ENCODE measurements at regions not wholly inside any gene's neighbourhood (a gene's known extent, or its start where the extent isn't known, plus 50 kb on each side); places are given as distances from the start of the nearest gene placed in this dataset.

DNA sequence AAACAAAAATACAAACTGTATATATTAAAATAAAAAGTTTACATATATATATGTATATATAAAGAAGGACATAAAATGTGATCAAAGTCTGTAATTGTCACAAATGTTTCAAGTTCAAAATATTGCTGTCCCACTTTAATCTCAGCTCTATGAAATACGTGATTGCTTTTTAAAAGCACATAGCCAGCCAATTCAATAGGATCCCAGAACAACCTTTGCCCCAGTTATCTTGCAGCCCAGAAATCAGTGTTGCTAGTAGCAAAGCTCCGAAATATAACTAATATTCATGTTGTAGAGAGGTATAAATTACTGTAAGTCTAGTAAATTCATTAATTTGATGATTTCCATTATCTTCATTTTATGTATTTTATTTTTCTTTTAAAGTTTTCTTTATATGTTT, 114.6 kb downstream of the ELOVL4 start:
- Histone ChIP-seq H3K9me1 (ENCODE audit: insufficient read depth, low read length) (no peaks in the 10 kb centered on the region), H3K9me3 (ENCODE audit: control insufficient read depth, insufficient read depth, low read length) (no peaks in the 10 kb centered on the region)
- CTCF ChIA-PET = interaction anchor here (1.0 to 2.0 kb wide), 2 partner anchors 36 to 37 kb away, joined by 5 to 6 read pairs; no protein-coding TSS in a partner anchor

More for the DNA sequence above, 114.6 kb downstream of the ELOVL4 start:
- Histone ChIP-seq H3K23ac (ENCODE audit: low read depth, low read length) (no peak overlapping the region), H4K20me1 (ENCODE audit: insufficient read depth, low read length) (no peaks in the 10 kb centered on the region), H2BK15ac (ENCODE audit: low read depth, low read length) (no peak overlapping the region), H2BK5ac (ENCODE audit: low read depth, low read length, poor library complexity, severe bottlenecking) (no peak overlapping the region), H3K9ac (ENCODE audit: low read depth, low read length) (no peak overlapping the region), H3K27me3 (ENCODE audit: control insufficient read depth, insufficient read depth, low read length) (no peaks in the 10 kb centered on the region), H2AK9ac (replicated peaks; ENCODE audit: low read depth, low read length, poor library complexity) (no peak overlapping the region), H3K4ac (ENCODE audit: low read depth, low read length) (no peak overlapping the region), H2AFZ (replicated peaks; ENCODE audit: low read length, poor library complexity) (no peak overlapping the region), H3K79me1 (ENCODE audit: low read depth in 1 of 2, low read length in 2 of 2) (no peaks in the 10 kb centered on the region), H3K18ac (ENCODE audit: low read depth, low read length) (no peak overlapping the region), H3K4me2 (ENCODE audit: low read depth, low read length) (no peak overlapping the region), H3K4me3 (ENCODE audit: insufficient read depth, low read depth, low read length) (no peak overlapping the region), H3K36me3 (ENCODE audit: control insufficient read depth, insufficient read depth, low read length) (no peaks in the 10 kb centered on the region), H2BK120ac (ENCODE audit: low read depth, low read length) (no peak overlapping the region), H2BK20ac (ENCODE audit: low read depth, low read length) (no peak overlapping the region), H3K14ac (replicated peaks; ENCODE audit: low read depth, low read length) (no peak overlapping the region), H2AK5ac (ENCODE audit: low read depth, low read length) (no peak overlapping the region), H3K4me1 (ENCODE audit: control insufficient read depth, insufficient read depth, low read length) (no peaks in the 10 kb centered on the region), H4K5ac (ENCODE audit: low read depth, low read length) (no peak overlapping the region), H3K56ac (ENCODE audit: extremely low read depth, insufficient read depth, low read length) (no peak overlapping the region), H3K27ac (ENCODE audit: insufficient read depth, low read length) (no peak overlapping the region), H4K91ac (ENCODE audit: insufficient read depth, low read depth, low read length) (no peak overlapping the region), H4K8ac (ENCODE audit: low read depth in 2 of 2, low read length in 2 of 2) (no peak overlapping the region)
- dilution Hi-C loops (cut with HindIII; ENCODE audit: low sequenced_read_pairs, unreplicated experiment) (no loop called here), in situ Hi-C loops (cut with MboI; ENCODE audit: low sequenced_read_pairs) (no loop called here), intact Hi-C loops (cut with micrococcal nuclease) (no loop called here)
- TF ChIP-seq MAFK (IDR thresholded peaks at IDR 0.05; ENCODE audit: low read depth, low read length) (no peak), RCOR1 (IDR thresholded peaks at IDR 0.05; ENCODE audit: insufficient replicate concordance, low read length) (no peak), MAZ (IDR thresholded peaks at IDR 0.05; ENCODE audit: borderline replicate concordance, low read depth, low read length) (no peak), NFE2L2 (IDR thresholded peaks at IDR 0.05; ENCODE audit: low read depth, low read length) (no peak), FOS (IDR thresholded peaks at IDR 0.05; ENCODE audit: low read depth, low read length) (no peak), SMC3 (IDR thresholded peaks at IDR 0.05; ENCODE audit: low read depth, low read length) (no peak), CTCF (conservative IDR thresholded peaks at IDR 0.05; ENCODE audit: low read depth, low read length) (no peak), RAD21 (IDR thresholded peaks at IDR 0.05; ENCODE audit: low read length) (no peak), ELK1 (IDR thresholded peaks at IDR 0.05; ENCODE audit: borderline replicate concordance, low read depth, low read length) (no peak), MXI1 (IDR thresholded peaks at IDR 0.05; ENCODE audit: borderline replicate concordance, low read depth, low read length) (no peak), CEBPB (IDR thresholded peaks at IDR 0.05; ENCODE audit: low read depth, low read length) (no peak), BHLHE40 (IDR thresholded peaks at IDR 0.05; ENCODE audit: low read depth, low read length) (no peak), CHD1 (IDR thresholded peaks at IDR 0.05; ENCODE audit: low read depth, low read length) (no peak), USF2 (IDR thresholded peaks at IDR 0.05; ENCODE audit: low read depth, low read length) (no peak), RFX5 (IDR thresholded peaks at IDR 0.05; ENCODE audit: low read depth, low read length) (no peak), POLR2A (IDR thresholded peaks at IDR 0.05; ENCODE audit: low read depth, low read length) (no peak)
- POLR2A ChIA-PET (ENCODE audit: unreplicated experiment) = no interaction called here
- WGBS, 2 experiments (ENCODE audit: extremely low coverage in 2 of 2, insufficient read length in 1 of 2) = 0% methylated on average over 1 of the region's 2 CpGs; no CpG with 5 or more reads in 1 of the 2 experiments
- BruUV-seq (replicated peaks) = no TSS peak
- ATAC-seq (ENCODE audit: low read depth) (no peak), DNase-seq (no peak)
